Trophoblast cell (in vitro differentiated cells and primary cell): ENCODE measurements at regions not wholly inside any gene's neighbourhood (a gene's known extent, or its start where the extent isn't known, plus 50 kb on each side); places are given as distances from the start of the nearest gene placed in this dataset.

Experiments
- DNase-seq, 2 donors: peaks; one replicate each; pipeline ENCODE4 v3.0.0-alpha.2; 2016
- H2AFZ ChIP-seq: 2 replicates; pipeline ENCODE4 v1.6.1; 2013; ENCODE audit warnings: low read length, moderate library complexity, mild to moderate bottlenecking; ENCODE audit not compliant: insufficient read depth, poor library complexity
- H2AK5ac ChIP-seq: 2 replicates; pipeline ENCODE4 v1.6.1; 2013; ENCODE audit warnings: mild to moderate bottlenecking, low read length
- H2BK120ac ChIP-seq: 2 replicates; pipeline ENCODE4 v1.6.1; 2013; ENCODE audit warnings: low read length, mild to moderate bottlenecking, moderate library complexity; ENCODE audit not compliant: insufficient read depth, poor library complexity
- H2BK12ac ChIP-seq: 2 replicates; pipeline ENCODE4 v1.6.1; 2013; ENCODE audit warnings: mild to moderate bottlenecking, low read length, moderate library complexity
- H2BK5ac ChIP-seq: 2 replicates; pipeline ENCODE4 v1.6.1; 2013; ENCODE audit warnings: low read length, low read depth, moderate library complexity, mild to moderate bottlenecking; ENCODE audit not compliant: poor library complexity
- H3K14ac ChIP-seq: 2 replicates; pipeline ENCODE4 v1.6.1; 2013; ENCODE audit warnings: mild to moderate bottlenecking, low read length
- H3K18ac ChIP-seq: 2 replicates; pipeline ENCODE4 v1.6.1; 2013; ENCODE audit warnings: mild to moderate bottlenecking, low read length
- H3K23ac ChIP-seq: 2 replicates; pipeline ENCODE4 v1.6.1; 2013; ENCODE audit warnings: low read length
- H3K27ac ChIP-seq: 2 replicates; pipeline ENCODE4 v1.5.1; 2013; ENCODE audit warnings: low read depth, mild to moderate bottlenecking, inconsistent platforms, low read length, moderate library complexity
- H3K27me3 ChIP-seq: 2 replicates; pipeline ENCODE4 v1.6.1; 2013; ENCODE audit warnings: inconsistent platforms, mild to moderate bottlenecking, low read length, moderate library complexity; ENCODE audit not compliant: insufficient read depth
- H3K36me3 ChIP-seq, 2 experiments: 1 replicate in 1 of 2; 2 replicates in 1 of 2; pipeline ENCODE4 v1.6.1; 2013; ENCODE audit warnings: low read length in 2 of 2, mild to moderate bottlenecking in 2 of 2, moderate library complexity in 1 of 2; ENCODE audit not compliant: insufficient read depth in 2 of 2, control insufficient read depth in 1 of 2
- H3K4ac ChIP-seq: 2 replicates; pipeline ENCODE4 v1.6.1; 2013; ENCODE audit warnings: low read depth, mild to moderate bottlenecking, low read length, moderate library complexity
- H3K4me1 ChIP-seq, 2 experiments: 1 replicate in 1 of 2; 2 replicates in 1 of 2; pipeline ENCODE4 v1.6.1; 2013; ENCODE audit warnings: low read length in 2 of 2, mild to moderate bottlenecking in 2 of 2, moderate library complexity in 1 of 2; ENCODE audit not compliant: insufficient read depth in 2 of 2, control insufficient read depth in 1 of 2
- H3K4me2 ChIP-seq: 2 replicates; pipeline ENCODE4 v1.6.1; 2013; ENCODE audit warnings: inconsistent platforms, mild to moderate bottlenecking, low read length, moderate library complexity
- H3K4me3 ChIP-seq: 2 replicates; pipeline ENCODE4 v1.5.1; 2013; ENCODE audit warnings: mild to moderate bottlenecking, low read depth, low read length, inconsistent platforms
- H3K79me1 ChIP-seq: one replicate; pipeline ENCODE4 v1.6.1; 2013; ENCODE audit warnings: low read length
- H3K79me2 ChIP-seq: 2 replicates; pipeline ENCODE4 v1.6.1; 2013; ENCODE audit warnings: low read length, mild to moderate bottlenecking; ENCODE audit not compliant: control insufficient read depth, insufficient read depth, poor library complexity
- H3K9ac ChIP-seq: 2 replicates; pipeline ENCODE4 v1.6.1; 2013; ENCODE audit warnings: mild to moderate bottlenecking, low read length
- H3K9me3 ChIP-seq: 2 replicates; pipeline ENCODE4 v1.6.1; 2013; ENCODE audit warnings: low read depth, mild to moderate bottlenecking, control low read depth, inconsistent platforms, low read length; ENCODE audit not compliant: insufficient read depth
- H4K12ac ChIP-seq: 2 replicates; pipeline ENCODE4 v1.6.1; 2013; ENCODE audit warnings: low read depth, mild to moderate bottlenecking, low read length, moderate library complexity
- H4K8ac ChIP-seq: 2 replicates; pipeline ENCODE4 v1.6.1; 2013; ENCODE audit warnings: low read depth, mild to moderate bottlenecking, low read length, moderate library complexity
- H4K91ac ChIP-seq: one replicate; pipeline ENCODE4 v1.6.1; 2013; ENCODE audit warnings: low read depth, mild to moderate bottlenecking, low read length, moderate library complexity
- WGBS: extraction: QIAGEN DNeasy Blood & Tissue Kit; methylation state at CpG from one replicate; pipeline ENCODE4 v1.1.7; 2013; ENCODE audit warnings: missing lambda C conversion rate; ENCODE audit not compliant: insufficient read length, insufficient coverage; ENCODE audit errors: extremely low coverage; 5-methylcytosine and 5-hydroxymethylcytosine counted together

DNA sequence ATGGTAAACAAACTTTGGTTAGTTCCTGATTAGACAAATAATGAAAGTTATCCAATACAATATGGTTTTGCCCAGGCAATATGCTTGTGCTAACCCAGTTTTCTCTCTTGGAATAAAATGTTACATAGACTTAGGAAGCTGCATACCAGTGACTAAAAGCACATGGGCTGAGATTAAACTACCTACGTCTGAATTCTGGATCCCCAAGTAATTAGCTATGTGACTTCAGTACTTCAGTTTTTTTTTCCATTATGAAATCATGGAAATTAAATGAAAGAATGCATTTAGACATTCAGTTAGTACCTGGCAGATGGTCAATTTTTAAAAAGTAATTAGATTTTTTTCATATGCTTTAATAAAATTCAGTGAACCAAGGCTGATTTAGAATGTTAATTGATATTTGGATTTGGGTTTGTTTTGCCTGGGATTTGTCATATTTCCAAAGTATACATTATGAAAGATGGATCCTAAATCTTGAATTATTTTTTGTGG is 213.9 kb downstream of the PTH2R start:
- Histone ChIP-seq H4K12ac (no peak overlapping the region), H2BK5ac (no peak overlapping the region), H3K27ac (no peak overlapping the region), H3K36me3 (no peaks in the 10 kb centered on the region), H2AK5ac (no peak overlapping the region), H3K9me3 (no peaks in the 10 kb centered on the region), H3K9ac (no peak overlapping the region), H3K18ac (no peak overlapping the region), H3K14ac (no peak overlapping the region), H3K4me1 (no peaks in the 10 kb centered on the region), H3K79me1 (no peaks in the 10 kb centered on the region), H3K4me2 (no peak overlapping the region), H4K91ac (no peak overlapping the region), H3K4me3 (no peak overlapping the region), H3K27me3 (no peaks in the 10 kb centered on the region), H4K8ac (no peak overlapping the region), H3K79me2 (no peaks in the 10 kb centered on the region), H3K23ac (no peak overlapping the region), H2BK120ac (no peak overlapping the region), H3K4ac (no peak overlapping the region), H2AFZ (no peak overlapping the region), H2BK12ac (no peak overlapping the region)
- no CpG with 5 or more reads among the region's 1 CpG for WGBS
- no peak for DNase-seq

- H3K4me1 ChIP-seq: no peaks in the 10 kb centered on the region
- no peak overlapping the region for H3K23ac ChIP-seq
- no peak overlapping the region for H4K12ac ChIP-seq
- H4K8ac ChIP-seq: no peak overlapping the region
- WGBS: no CpG with 5 or more reads among the region's 2 CpGs
- DNase-seq: no peak
- H2AK5ac ChIP-seq: no peak overlapping the region
- H3K4me2 ChIP-seq: no peak overlapping the region
- H3K27me3 ChIP-seq: no peaks in the 10 kb centered on the region
- no peak overlapping the region for H3K9ac ChIP-seq
- H2BK12ac ChIP-seq: no peak overlapping the region
- no peak overlapping the region for H3K4me3 ChIP-seq
- no peak overlapping the region for H3K14ac ChIP-seq
- H3K18ac ChIP-seq: no peak overlapping the region
- no peak overlapping the region for H4K91ac ChIP-seq
- H3K36me3 ChIP-seq: no peaks in the 10 kb centered on the region
- no peaks in the 10 kb centered on the region for H3K79me2 ChIP-seq
- H3K4ac ChIP-seq: no peak overlapping the region
- no peak overlapping the region for H3K27ac ChIP-seq
- no peak overlapping the region for H2BK120ac ChIP-seq
- H3K9me3 ChIP-seq: no peaks in the 10 kb centered on the region
- no peak overlapping the region for H2BK5ac ChIP-seq
- H3K79me1 ChIP-seq: no peaks in the 10 kb centered on the region
- no peak overlapping the region for H2AFZ ChIP-seq
Measured at GRCh38 chr2:208627110-208627884, 220.7 kb downstream of the PTH2R start.

- Histone ChIP-seq H2BK120ac (no peak overlapping the region), H3K4me2 (no peak overlapping the region), H2BK12ac (no peak overlapping the region), H3K79me2 (no peaks in the 10 kb centered on the region), H3K4ac (no peak overlapping the region), H3K9me3 (no peaks in the 10 kb centered on the region), H3K18ac (no peak overlapping the region), H3K27me3 (no peaks in the 10 kb centered on the region), H3K14ac (no peak overlapping the region), H3K36me3 (no peaks in the 10 kb centered on the region), H3K9ac (no peak overlapping the region), H4K12ac (no peak overlapping the region), H3K79me1 (no peaks in the 10 kb centered on the region), H3K23ac (no peak overlapping the region), H2AK5ac (no peak overlapping the region), H3K4me1 (no peaks in the 10 kb centered on the region), H2AFZ (no peak overlapping the region), H2BK5ac (no peak overlapping the region), H4K8ac (no peak overlapping the region), H3K4me3 (no peak overlapping the region), H3K27ac (no peak overlapping the region), H4K91ac (no peak overlapping the region)
- no CpG with 5 or more reads among the region's 2 CpGs for WGBS
- no peak for DNase-seq
Measured at GRCh38 chr2:208627916-208628315, 221.3 kb downstream of the PTH2R start.

GRCh38 chr2:208638059-208638458 is 231.5 kb downstream of the PTH2R start:
- Histone ChIP-seq H4K91ac (no peak overlapping the region), H3K27me3 (no peaks in the 10 kb centered on the region), H3K18ac (no peak overlapping the region), H2BK5ac (no peak overlapping the region), H3K4me1 (no peaks in the 10 kb centered on the region), H3K4ac (no peak overlapping the region), H3K4me2 (no peak overlapping the region), H2BK120ac (no peak overlapping the region), H3K4me3 (no peak overlapping the region), H3K27ac (no peak overlapping the region), H3K9me3 (no peaks in the 10 kb centered on the region), H2BK12ac (no peak overlapping the region), H3K23ac (no peak overlapping the region), H3K79me1 (no peaks in the 10 kb centered on the region), H3K79me2 (no peaks in the 10 kb centered on the region), H3K36me3 (no peaks in the 10 kb centered on the region), H3K14ac (no peak overlapping the region), H3K9ac (no peak overlapping the region), H4K12ac (no peak overlapping the region), H4K8ac (no peak overlapping the region), H2AK5ac (no peak overlapping the region), H2AFZ (no peak overlapping the region)
- no peak for DNase-seq
